WTC11 (cell line): ENCODE measurements at regions not wholly inside any gene's neighbourhood (a gene's known extent, or its start where the extent isn't known, plus 50 kb on each side); places are given as distances from the start of the nearest gene placed in this dataset.

ENCODE experiments used
- E2F1 ChIP-seq: sonication (generic); formaldehyde crosslinking; IDR thresholded peaks from 2 replicates; pipeline ENCODE4 v1.8.0; 2022; ENCODE audit warnings: mild to moderate bottlenecking, missing genetic modification reagents
- FOXK1 ChIP-seq: sonication (generic); formaldehyde crosslinking; IDR thresholded peaks from 2 replicates; pipeline ENCODE4 v1.8.0; 2022; ENCODE audit warnings: mild to moderate bottlenecking, moderate library complexity, missing genetic modification reagents
- ZNF232 ChIP-seq: sonication (generic); formaldehyde crosslinking; IDR thresholded peaks from 2 replicates; pipeline ENCODE4 v1.8.0; 2022; ENCODE audit warnings: mild to moderate bottlenecking, missing genetic modification reagents
- ZNF317 ChIP-seq: sonication (generic); formaldehyde crosslinking; IDR thresholded peaks from 2 replicates; pipeline ENCODE4 v1.8.1; 2023; ENCODE audit warnings: low read depth, mild to moderate bottlenecking, moderate library complexity, missing genetic modification reagents, borderline replicate concordance

GRCh38 chr6:76790881-76791280 is 672.4 kb downstream of the HTR1B start:
- TF ChIP-seq ZNF317 (CRISPR knock-in tag) (no peak), ZNF232 (CRISPR knock-in tag) (no peak), E2F1 (no peak), FOXK1 (CRISPR knock-in tag) (no peak)
